AG10803 (cell line): ENCODE measurements at regions not wholly inside any gene's neighbourhood (a gene's known extent, or its start where the extent isn't known, plus 50 kb on each side); places are given as distances from the start of the nearest gene placed in this dataset.

Experiments used
- DNase-seq: peaks from one replicate; pipeline ENCODE4 v3.0.0; 2010; ENCODE audit warnings: low read depth
- H3K4me3 ChIP-seq: 2 replicates; pipeline ENCODE4 v1.5.1; 2011; ENCODE audit warnings: mild to moderate bottlenecking, low read length, control low read depth
- TF ChIP-seq, protein P1 (sequence below): conservative IDR thresholded peaks from 2 replicates; pipeline ENCODE4 v1.5.1; 2011; ENCODE audit warnings: mild to moderate bottlenecking, low read length, control low read depth, inconsistent platforms

DNA sequence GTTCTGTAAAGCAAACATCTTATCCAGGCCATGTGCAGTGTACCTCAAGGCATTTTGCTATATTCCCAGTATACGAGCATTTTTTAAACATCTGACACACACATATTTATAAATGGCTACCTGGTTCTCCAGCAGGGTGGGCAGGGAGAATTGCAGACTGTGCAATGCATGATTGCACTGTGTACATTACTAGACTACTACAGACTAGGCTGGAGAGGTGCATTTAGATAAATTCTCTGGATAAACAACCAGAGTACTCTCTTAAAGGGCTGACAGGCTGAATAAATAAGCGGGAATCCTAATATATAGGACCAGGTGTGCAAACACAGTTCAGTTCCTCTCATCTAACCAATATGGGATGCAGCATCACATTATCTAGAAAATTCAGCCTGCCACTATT lies 428.3 kb upstream of the ARID1B start:
- DNase-seq, result no peak
- no peak overlapping the region for H3K4me3 ChIP-seq
- TF ChIP-seq, protein P1, sequence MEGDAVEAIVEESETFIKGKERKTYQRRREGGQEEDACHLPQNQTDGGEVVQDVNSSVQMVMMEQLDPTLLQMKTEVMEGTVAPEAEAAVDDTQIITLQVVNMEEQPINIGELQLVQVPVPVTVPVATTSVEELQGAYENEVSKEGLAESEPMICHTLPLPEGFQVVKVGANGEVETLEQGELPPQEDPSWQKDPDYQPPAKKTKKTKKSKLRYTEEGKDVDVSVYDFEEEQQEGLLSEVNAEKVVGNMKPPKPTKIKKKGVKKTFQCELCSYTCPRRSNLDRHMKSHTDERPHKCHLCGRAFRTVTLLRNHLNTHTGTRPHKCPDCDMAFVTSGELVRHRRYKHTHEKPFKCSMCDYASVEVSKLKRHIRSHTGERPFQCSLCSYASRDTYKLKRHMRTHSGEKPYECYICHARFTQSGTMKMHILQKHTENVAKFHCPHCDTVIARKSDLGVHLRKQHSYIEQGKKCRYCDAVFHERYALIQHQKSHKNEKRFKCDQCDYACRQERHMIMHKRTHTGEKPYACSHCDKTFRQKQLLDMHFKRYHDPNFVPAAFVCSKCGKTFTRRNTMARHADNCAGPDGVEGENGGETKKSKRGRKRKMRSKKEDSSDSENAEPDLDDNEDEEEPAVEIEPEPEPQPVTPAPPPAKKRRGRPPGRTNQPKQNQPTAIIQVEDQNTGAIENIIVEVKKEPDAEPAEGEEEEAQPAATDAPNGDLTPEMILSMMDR, result no peak

DNA sequence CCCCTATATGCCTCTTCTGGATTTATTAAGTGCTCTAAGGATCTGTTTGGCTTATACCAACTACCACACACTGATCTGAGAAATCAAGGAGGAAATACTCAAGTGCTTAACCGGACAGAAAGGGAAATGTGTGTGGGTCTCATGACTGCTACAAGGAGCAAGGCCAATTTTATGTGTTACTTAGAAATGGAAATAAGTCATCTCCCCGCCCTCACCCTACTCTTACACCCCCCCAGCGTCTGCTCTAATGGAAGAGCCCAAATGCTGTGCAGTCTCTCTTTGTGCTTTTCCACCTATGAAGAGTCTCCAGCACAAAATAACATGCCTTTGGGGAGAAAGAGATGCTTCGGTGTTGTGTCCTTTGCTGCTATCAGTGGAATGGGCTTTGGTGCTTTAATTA lies 428.8 kb upstream of the ARID1B start:
- TF ChIP-seq, protein P1, result no peak

DNA sequence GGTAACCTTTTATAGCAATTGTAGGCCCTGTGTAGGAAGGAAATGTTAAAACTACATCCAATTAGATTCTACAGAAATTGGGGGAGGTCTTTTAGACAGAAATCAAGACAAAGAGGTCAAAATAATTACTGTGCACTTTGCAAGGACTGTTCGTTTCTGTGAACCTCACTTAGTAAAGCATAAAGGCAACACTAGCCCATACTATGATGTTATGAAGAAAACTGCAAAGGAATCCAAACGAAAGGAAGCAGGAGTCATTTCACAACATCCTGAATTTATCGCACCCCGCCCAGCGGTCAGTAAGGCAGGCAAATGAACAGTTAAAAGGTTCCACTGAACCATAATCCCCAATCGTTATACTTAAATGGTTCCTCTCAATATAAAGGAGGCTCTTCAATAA lies 429.5 kb upstream of the ARID1B start:
- TF ChIP-seq, protein P1, result no peak
- no peak overlapping the region for H3K4me3 ChIP-seq

More for the DNA sequence above, 428.8 kb upstream of the ARID1B start:
- DNase-seq, result no peak
- no peak overlapping the region for H3K4me3 ChIP-seq

DNA sequence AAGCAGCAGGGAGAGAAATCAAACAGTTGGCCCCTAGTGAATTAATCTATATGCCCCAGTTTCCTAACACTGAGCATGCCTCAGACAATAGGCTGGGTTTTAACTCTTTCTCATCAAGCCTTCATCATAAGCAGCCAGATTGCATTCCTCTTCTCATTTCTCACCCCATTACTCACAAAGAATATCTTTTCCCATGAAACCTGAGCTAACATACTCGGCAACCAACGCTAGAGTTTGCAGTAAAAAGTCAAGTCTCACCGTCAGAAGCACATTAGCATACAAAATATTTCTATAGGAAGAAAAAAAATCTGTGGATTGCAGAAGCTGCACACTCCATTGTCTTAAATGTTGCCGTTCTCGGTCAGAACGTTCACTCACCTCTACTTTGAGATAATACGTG lies 429.9 kb upstream of the ARID1B start:
- DNase-seq, result no peak
- TF ChIP-seq, protein P1, result no peak
- H3K4me3 ChIP-seq, result no peak overlapping the region

More for the DNA sequence above, 429.5 kb upstream of the ARID1B start:
- DNase-seq, result no peak

DNA sequence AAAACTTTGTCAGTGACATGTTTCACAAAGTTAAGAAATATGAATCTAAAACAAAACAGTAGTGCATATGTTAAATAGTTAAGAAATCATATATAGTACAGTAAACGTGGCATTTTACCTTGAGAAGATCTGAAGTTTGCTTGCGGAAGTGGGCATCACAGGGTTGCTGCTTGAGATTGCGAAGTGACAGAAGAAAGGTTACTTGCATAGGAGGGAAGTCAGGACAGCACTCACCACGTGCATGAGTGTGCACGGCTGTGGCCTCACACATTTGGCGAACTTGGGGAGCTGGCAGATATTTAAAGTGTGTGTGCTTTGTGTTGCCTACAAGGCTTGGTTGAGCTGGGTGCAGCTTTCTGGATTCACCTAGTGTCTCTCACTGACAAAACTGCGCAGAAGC lies 431.5 kb upstream of the ARID1B start:
- TF ChIP-seq, protein P1, result no peak
- no peak for DNase-seq

DNA sequence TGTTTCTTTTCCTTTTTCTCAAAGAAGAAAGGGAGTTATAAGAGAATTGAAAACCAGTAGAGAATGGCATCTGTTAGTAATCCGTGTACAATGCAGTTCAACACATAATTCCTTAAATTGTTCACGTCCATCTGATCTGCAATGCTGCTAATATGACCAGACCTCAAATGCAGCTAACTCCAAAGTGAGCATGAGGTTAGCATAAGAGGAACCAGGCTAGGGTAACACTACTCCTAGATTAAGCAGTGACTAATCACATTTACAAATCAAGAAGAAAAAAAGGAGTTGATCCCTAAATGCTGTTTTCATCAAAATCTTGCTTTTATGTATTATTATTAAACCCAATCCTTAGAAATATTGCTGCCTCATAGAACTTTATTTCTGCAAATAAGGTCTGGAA lies 432.7 kb upstream of the ARID1B start:
- no peak for DNase-seq
- TF ChIP-seq, protein P1, result no peak

More for the DNA sequence above, 431.5 kb upstream of the ARID1B start:
- H3K4me3 ChIP-seq, result no peak overlapping the region

DNA sequence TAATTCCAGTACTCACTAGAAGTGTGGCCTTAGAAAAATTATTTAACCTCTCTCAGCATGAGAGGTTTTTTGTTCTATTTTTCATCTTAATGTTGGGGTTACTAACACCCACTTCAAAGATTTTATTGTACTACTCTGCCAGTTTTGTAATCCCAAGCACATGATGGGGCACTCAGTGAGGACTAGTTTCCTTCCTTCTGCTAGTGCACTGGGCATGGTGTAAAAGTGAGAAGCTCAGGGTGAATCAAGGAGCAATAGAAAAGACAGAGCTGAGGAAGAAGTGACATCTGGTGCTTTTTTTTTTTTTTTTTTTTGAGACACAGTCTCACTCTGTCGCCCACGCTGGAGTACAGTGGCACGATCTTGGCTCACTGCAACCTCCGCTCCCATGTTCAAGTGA lies 439.4 kb upstream of the ARID1B start:
- no peak overlapping the region for H3K4me3 ChIP-seq
- TF ChIP-seq, protein P1, result no peak
- DNase-seq, result no peak

More for the DNA sequence above, 432.7 kb upstream of the ARID1B start:
- no peak overlapping the region for H3K4me3 ChIP-seq
